Heart left ventricle (tissue), 13 donors: ENCODE measurements at regions not wholly inside any gene's neighbourhood (a gene's known extent, or its start where the extent isn't known, plus 50 kb on each side); places are given as distances from the start of the nearest gene placed in this dataset.

Experiments used
- CTCF ChIP-seq, 12 donors: fragments of 200-600 bp; sonication (generic) in 4 of 12; IDR thresholded peaks; one replicate each; pipeline versions ENCODE4 v1.5.0 to v1.8.0; 2018 to 2022; ENCODE audit warnings: antibody characterized with exemption in 12 of 12, mild to moderate bottlenecking in 5 of 12
- POLR2A ChIP-seq, 2 donors: fragments of 450-650 bp; IDR thresholded peaks; one replicate each; pipeline ENCODE4 v1.6.1; 2017; ENCODE audit warnings: antibody characterized with exemption in 2 of 2, mild to moderate bottlenecking in 2 of 2, moderate library complexity in 2 of 2
- donor health status: ischemic (EF 13 %, LVEDD 7.1; RV severe dilation, severe dysfunction).
- donor health status: DM: no; HTN: yes; CAD: no.
- donor health status: DM: no; HTN: no; CAD: no.
- donor health status: ischemic (EF 25% LVEDD 6.9; RV normal size, moderate dysfunction).
- donor health status: ischemic (EF 25% LVEDD 5.7; RV mildly dilated, moderate dysfunction).
- donor health status: ischemic (EF 35%, LVEDD 5.7; RV mildly dilated, moderate dysfunction).
- donor health status: nonischemic (EF 11% LVEDD 7.7; RV severe dilation, severe dysfunction).
- donor health status: DM: yes; HTN: yes; CAD: no.
- donor health status: PGD.
- donor health status: ischemic (EF 29% LVEDD 5.4; RV normal size, mild dysfunction).
- donor health status: nonischemic (EF 23%, LVEDD 6.1; RV moderate dilation, normal function).

- no peak for TF ChIP-seq POLR2A (IDR thresholded peaks at IDR 0.05)
- no peak for TF ChIP-seq CTCF (IDR thresholded peaks at IDR 0.05)
Measured at GRCh38 chrX:45755703-45756102, 555.0 kb upstream of the DIPK2B start.
